Lower leg skin (tissue), 4 donors: ENCODE measurements at regions not wholly inside any gene's neighbourhood (a gene's known extent, or its start where the extent isn't known, plus 50 kb on each side); places are given as distances from the start of the nearest gene placed in this dataset.

Source experiments
- DNase-seq, 2 donors: peaks; one replicate each; pipeline ENCODE4 v3.0.0-alpha.2; 2019; ENCODE audit warnings: low spot score in 2 of 2
- H3K4me3 ChIP-seq: fragments of 200-600 bp; sonication (generic); 2 replicates; pipeline ENCODE4 v1.5.1; 2017; ENCODE audit warnings: mild to moderate bottlenecking, low read depth; ENCODE audit not compliant: poor library complexity, severe bottlenecking
- POLR2A ChIP-seq, 2 donors: fragments of 450-650 bp; IDR thresholded peaks; one replicate each; pipeline ENCODE4 v1.6.1; 2016 to 2017; ENCODE audit warnings: antibody characterized with exemption in 2 of 2, mild to moderate bottlenecking in 1 of 2, moderate library complexity in 1 of 2
- WGBS, 2 donors: methylation state at CpG; one replicate each; pipeline ENCODE4 v1.1.5; 2018; 5-methylcytosine and 5-hydroxymethylcytosine counted together
- intact Hi-C: fragments of 100-400 bp; cut with DNase I; formaldehyde crosslinking; loops from one replicate; pipeline ENCODE4 v1.15.0; 2023; ENCODE audit warnings: low total_unique reads
- TF ChIP-seq, protein P1 (sequence below), 3 donors: fragments of 450-650 bp; IDR thresholded peaks; one replicate each; pipeline ENCODE4 v1.5.1; 2016; ENCODE audit warnings: antibody characterized with exemption in 3 of 3, mild to moderate bottlenecking in 3 of 3, moderate library complexity in 2 of 3

DNA sequence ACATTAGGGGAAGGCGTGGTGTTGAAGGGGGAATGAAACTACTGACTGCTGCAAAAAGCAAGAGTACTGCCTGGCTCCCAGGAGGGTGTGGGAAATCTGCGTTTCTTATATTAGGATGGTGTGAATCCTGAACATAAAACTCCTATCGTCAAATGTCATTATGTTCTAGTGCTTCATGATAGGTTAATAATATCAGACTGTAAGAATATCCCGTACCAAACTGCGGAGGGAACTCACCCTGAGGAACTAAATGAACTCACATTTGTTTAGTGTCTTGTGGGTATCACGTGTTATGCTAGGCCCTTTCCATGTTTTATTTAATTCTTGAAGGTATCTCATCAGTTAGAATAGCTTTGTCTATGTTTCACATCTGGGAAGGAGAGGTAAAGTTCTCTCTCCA lies 610.7 kb downstream of the QKI start:
- intact Hi-C loops: no loop called here
- TF ChIP-seq, protein P1, sequence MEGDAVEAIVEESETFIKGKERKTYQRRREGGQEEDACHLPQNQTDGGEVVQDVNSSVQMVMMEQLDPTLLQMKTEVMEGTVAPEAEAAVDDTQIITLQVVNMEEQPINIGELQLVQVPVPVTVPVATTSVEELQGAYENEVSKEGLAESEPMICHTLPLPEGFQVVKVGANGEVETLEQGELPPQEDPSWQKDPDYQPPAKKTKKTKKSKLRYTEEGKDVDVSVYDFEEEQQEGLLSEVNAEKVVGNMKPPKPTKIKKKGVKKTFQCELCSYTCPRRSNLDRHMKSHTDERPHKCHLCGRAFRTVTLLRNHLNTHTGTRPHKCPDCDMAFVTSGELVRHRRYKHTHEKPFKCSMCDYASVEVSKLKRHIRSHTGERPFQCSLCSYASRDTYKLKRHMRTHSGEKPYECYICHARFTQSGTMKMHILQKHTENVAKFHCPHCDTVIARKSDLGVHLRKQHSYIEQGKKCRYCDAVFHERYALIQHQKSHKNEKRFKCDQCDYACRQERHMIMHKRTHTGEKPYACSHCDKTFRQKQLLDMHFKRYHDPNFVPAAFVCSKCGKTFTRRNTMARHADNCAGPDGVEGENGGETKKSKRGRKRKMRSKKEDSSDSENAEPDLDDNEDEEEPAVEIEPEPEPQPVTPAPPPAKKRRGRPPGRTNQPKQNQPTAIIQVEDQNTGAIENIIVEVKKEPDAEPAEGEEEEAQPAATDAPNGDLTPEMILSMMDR (IDR thresholded peaks at IDR 0.05): no peak
- TF ChIP-seq POLR2A (IDR thresholded peaks at IDR 0.05): no peak
- 87 to 93% methylated on average over 6 of the region's 6 CpGs for WGBS, 2 donors
- no peak overlapping the region for H3K4me3 ChIP-seq
- DNase-seq: no peak

DNA sequence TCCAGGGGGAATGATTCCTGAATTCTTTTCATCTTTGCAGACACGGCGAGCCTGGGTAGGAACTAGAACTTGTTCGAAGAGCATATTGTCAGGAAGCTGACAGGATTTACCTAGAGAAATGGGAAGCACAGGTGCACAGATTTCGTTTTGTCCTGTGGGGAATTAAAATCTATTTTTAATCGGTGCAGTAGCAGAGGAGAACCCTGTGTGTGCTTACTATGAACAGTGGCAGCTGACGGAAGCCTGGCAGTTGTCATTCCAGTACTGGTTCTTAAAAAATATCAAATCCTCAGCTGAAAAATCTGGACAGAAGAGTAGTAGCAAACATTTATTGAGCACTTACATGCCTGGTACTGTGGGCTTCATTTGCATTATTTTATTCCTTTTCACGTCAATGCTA lies 609.0 kb downstream of the QKI start:
- intact Hi-C loops: no loop called here

DNA sequence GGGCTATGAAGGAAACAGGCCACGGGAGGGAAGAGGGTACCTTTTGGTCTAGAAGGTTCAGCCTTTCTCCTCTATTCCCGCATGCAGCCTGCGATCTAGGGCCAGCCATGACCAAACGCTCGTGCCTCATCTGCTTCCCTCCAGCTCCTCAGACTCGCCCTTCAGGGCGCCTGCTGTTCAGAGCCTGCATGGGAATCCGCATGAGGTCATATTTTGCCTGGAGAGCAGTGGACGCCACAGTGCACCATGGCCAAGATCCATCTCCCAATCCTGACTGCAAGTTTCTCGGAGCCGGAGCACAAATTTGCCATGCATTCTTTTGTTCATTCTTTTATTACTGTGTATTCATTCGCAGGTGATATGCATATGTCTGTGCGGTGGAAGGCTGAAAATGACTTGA lies 608.1 kb downstream of the QKI start:
- H3K4me3 ChIP-seq: no peak overlapping the region
- intact Hi-C loops: no loop called here
- TF ChIP-seq, protein P1 (IDR thresholded peaks at IDR 0.05): no peak
- TF ChIP-seq POLR2A (IDR thresholded peaks at IDR 0.05): no peak
- 59 to 70% methylated on average over 12 to 13 of the region's 13 CpGs for WGBS, 2 donors
- DNase-seq: no peak

More for the DNA sequence above, 609.0 kb downstream of the QKI start:
- 65 to 66% methylated on average over 7 of the region's 7 CpGs for WGBS, 2 donors
- no peak for DNase-seq
- TF ChIP-seq, protein P1 (IDR thresholded peaks at IDR 0.05): no peak
- TF ChIP-seq POLR2A (IDR thresholded peaks at IDR 0.05): no peak
- no peak overlapping the region for H3K4me3 ChIP-seq

DNA sequence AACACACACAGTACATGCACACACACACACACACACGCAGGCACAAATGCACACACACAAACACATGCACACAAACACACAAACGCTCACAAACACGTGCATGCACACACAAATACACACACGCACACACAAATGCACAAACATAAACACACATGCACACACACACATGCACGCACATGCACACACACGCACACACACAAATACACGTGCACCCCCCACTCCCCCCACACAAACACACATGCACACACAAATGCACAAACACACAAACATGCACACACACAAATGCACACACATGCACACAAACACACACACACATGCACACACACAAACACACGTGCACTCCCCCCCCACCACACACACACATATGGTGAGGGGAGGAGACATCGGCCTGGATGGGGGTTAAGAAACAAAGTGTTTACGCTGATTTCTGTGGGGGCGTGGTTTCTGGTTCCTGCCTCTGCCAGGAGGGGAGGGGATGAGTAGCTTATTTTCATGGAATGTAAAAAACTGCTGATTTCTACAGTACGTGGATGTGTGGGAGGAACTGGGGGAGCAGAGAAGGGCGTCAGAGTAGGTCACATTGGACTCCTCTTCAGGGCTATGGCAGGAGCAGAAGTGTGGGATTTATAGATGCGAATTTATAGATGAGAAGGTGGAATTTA lies 607.2 kb downstream of the QKI start:
- intact Hi-C loops: no loop called here
- no peak overlapping the region for H3K4me3 ChIP-seq
- TF ChIP-seq, protein P1 (IDR thresholded peaks at IDR 0.05): no peak
- no peak for TF ChIP-seq POLR2A (IDR thresholded peaks at IDR 0.05)
- DNase-seq: no peak
- WGBS, 2 donors: 55 to 66% methylated on average over 14 of the region's 14 CpGs

DNA sequence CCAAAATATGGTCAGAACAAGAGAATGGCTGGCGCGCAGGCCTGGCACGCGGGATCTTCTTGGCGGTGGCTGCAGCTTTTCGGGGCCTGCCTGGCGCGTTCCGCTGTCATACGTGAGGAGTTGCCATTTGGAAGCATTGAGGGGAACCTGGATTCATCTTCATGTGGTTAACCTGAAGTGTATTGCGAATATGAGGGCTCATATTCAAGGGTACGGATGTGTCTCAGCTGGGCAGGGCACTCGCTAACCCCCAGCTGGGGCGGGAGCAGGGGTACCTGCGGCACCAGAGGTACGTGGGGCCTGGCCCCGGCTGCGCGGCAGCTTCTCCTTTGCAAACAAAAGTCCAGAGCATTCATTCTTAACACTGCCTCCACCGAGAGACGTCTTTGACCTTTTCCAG lies 605.6 kb downstream of the QKI start:
- DNase-seq: no peak
- intact Hi-C loops: no loop called here
- no peak for TF ChIP-seq POLR2A (IDR thresholded peaks at IDR 0.05)
- H3K4me3 ChIP-seq: no peak overlapping the region
- 96 to 98% methylated on average over 21 of the region's 21 CpGs for WGBS, 2 donors

DNA sequence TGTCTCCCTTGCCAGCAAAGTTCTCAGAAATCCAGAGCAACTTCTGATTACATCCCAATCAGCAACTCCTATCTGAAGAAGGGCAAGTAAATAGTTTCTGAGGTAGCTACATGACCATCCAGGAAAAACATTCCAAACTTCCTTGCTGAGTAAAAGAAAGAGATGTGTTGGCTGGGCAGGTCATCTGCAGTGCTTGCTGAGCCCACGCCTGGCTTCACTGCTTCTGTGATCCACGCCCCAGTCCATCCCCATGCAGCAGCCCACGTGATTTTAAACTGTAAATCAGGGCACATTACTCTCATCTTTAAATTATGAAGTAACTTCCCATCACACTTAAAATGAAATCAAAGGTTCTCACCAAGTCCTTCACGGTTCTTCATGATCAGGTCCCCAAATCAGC lies 603.6 kb downstream of the QKI start:
- no peak overlapping the region for H3K4me3 ChIP-seq
- intact Hi-C loops: no loop called here
- TF ChIP-seq, protein P1 (IDR thresholded peaks at IDR 0.05): no peak
- TF ChIP-seq POLR2A (IDR thresholded peaks at IDR 0.05): no peak
- no peak for DNase-seq
- whole genome bisulfite sequencing, 2 donors: 83 to 85% methylated on average over 4 of the region's 4 CpGs
